HG03354 (cell line): ENCODE measurements at regions not wholly inside any gene's neighbourhood (a gene's known extent, or its start where the extent isn't known, plus 50 kb on each side); places are given as distances from the start of the nearest gene placed in this dataset.

Experiments
- ATAC-seq: cut with Tn5 transposase; IDR thresholded peaks from one replicate; pipeline ENCODE4 v1.9.1; 2021; ENCODE audit warnings: mild to moderate bottlenecking; ENCODE audit not compliant: unreplicated experiment, poor library complexity, severe bottlenecking

- ATAC-seq: no peak
Observed at GRCh38 chr10:10259013-10259412, 758.7 kb upstream of the CELF2 start.

GRCh38 chr10:10270126-10271050 lies 747.3 kb upstream of the CELF2 start:
- no peak for ATAC-seq

- no peak for ATAC-seq
Observed at GRCh38 chr10:10271639-10272192, 746.0 kb upstream of the CELF2 start.

GRCh38 chr10:10273661-10274060 lies 744.0 kb upstream of the CELF2 start:
- no peak for ATAC-seq

GRCh38 chr10:10279906-10280305 lies 737.8 kb upstream of the CELF2 start:
- ATAC-seq: no peak

- no peak for ATAC-seq
Observed at GRCh38 chr10:10292501-10292900, 725.2 kb upstream of the CELF2 start.

- ATAC-seq: no peak
Observed at GRCh38 chr10:10293041-10293440, 724.6 kb upstream of the CELF2 start.

- ATAC-seq: no peak
Observed at GRCh38 chr10:10293481-10293951, 724.2 kb upstream of the CELF2 start.

GRCh38 chr10:10294184-10294880 lies 723.3 kb upstream of the CELF2 start:
- ATAC-seq: no peak

- ATAC-seq: no peak
Observed at GRCh38 chr10:10294881-10295529, 722.7 kb upstream of the CELF2 start.

GRCh38 chr10:10295537-10295936 lies 722.1 kb upstream of the CELF2 start:
- ATAC-seq: no peak

- ATAC-seq: no peak
Observed at GRCh38 chr10:10302689-10303088, 715.0 kb upstream of the CELF2 start.

- no peak for ATAC-seq
Observed at GRCh38 chr10:10307036-10307435, 710.6 kb upstream of the CELF2 start.

- no peak for ATAC-seq
Observed at GRCh38 chr10:10307551-10307950, 710.1 kb upstream of the CELF2 start.

- ATAC-seq: no peak
Observed at GRCh38 chr10:10310498-10310897, 707.2 kb upstream of the CELF2 start.

GRCh38 chr10:10311966-10312365 lies 705.7 kb upstream of the CELF2 start:
- ATAC-seq: no peak

GRCh38 chr10:10313149-10313835 lies 704.4 kb upstream of the CELF2 start:
- no peak for ATAC-seq

- no peak for ATAC-seq
Observed at GRCh38 chr10:10314626-10315025, 703.0 kb upstream of the CELF2 start.

GRCh38 chr10:10315989-10316388 lies 701.7 kb upstream of the CELF2 start:
- no peak for ATAC-seq

GRCh38 chr10:10317151-10317550 lies 700.5 kb upstream of the CELF2 start:
- no peak for ATAC-seq
